NCI-H2081 treated with DMSO at 0.1 percent for 48 hours (cell line): ENCODE measurements at regions not wholly inside any gene's neighbourhood (a gene's known extent, or its start where the extent isn't known, plus 50 kb on each side); places are given as distances from the start of the nearest gene placed in this dataset.

Experiments
- DNase-seq: peaks from one replicate; lab custom pipeline; 2025; lab: John Stamatoyannopoulos, UW

DNA sequence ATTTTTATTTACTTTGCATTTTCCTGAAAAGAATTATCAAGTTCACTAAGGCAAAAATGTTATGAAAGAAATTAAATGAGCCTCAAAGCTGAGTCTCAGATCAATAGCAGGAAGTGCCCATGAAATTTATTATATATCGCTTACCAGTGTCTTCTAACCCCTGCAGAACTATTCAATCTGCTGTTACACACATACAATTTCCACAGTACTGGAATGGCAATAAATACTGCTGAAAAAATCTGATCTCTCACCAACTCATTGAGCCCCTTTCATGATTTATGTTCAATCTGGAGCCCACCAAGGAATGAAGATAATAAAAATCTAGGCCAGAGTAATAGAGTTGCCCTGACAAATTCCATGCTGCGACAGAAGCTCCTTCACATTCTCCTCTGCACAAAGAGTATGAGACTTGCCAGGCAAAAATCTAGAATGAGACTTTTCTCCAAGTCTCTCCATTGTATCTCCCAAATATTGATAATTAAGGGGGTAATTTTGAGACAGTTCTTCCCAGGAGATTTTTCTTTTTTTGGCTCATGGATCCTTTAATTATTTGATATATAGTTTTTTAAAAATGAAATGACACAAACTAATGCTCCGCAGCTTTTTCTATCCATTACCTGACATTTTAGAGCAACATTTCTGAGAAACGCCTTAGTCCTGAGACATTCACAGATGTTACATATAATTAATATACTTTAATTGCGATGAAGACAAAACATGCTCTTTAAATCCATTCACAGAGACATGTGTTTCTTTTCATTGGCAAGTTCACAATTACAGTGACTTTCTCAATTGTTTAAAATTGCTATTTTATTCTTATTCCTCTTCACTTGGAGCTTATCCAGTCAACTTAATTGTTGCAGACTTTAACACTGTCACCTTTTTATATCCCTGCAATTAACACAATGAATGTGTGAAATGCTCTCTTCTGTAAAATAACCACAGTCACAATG lies 1020.4 kb downstream of the CBLN2 start:
- DNase-seq = no peak

DNA sequence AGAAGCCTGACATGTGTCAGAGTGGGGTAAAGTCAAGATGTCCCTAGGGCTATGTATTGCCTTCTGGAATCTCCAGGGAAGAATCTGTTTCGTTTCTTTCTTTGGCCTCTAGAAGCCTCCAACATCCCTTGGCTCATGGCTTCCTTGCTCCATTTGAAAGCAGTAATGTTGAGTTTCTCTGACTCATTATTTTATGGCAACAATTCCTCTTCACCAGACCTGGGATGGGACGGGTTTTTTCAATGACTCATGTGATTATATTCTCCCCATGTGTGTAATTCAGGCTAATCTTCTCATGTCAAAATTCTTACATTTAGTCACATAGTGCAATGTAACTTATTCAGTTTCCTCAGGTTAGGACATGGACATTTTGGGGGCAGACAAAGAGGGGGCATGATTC lies 1038.6 kb downstream of the CBLN2 start:
- no peak for DNase-seq

GRCh38 chr18:71503222-71503621 lies 1040.9 kb downstream of the CBLN2 start:
- DNase-seq = no peak

DNA sequence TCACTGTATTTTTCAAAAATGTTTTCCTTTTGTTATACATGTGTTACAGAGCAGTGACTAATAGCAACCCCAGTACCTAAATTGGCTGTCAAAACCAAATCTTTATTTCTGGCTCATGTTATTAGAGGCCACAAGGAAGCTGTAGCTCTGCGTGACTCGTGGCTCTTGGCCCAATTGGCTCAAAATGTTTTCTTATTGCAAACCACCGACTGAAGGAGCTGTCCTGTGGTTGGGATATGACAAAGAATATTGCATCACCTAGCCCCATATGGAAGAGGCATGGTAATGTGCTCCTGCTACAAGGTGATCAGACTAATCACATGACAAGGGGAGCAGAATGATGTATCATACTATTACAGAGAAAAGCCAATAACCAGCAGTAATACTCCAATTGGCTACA lies 1058.5 kb downstream of the CBLN2 start:
- no peak for DNase-seq

DNA sequence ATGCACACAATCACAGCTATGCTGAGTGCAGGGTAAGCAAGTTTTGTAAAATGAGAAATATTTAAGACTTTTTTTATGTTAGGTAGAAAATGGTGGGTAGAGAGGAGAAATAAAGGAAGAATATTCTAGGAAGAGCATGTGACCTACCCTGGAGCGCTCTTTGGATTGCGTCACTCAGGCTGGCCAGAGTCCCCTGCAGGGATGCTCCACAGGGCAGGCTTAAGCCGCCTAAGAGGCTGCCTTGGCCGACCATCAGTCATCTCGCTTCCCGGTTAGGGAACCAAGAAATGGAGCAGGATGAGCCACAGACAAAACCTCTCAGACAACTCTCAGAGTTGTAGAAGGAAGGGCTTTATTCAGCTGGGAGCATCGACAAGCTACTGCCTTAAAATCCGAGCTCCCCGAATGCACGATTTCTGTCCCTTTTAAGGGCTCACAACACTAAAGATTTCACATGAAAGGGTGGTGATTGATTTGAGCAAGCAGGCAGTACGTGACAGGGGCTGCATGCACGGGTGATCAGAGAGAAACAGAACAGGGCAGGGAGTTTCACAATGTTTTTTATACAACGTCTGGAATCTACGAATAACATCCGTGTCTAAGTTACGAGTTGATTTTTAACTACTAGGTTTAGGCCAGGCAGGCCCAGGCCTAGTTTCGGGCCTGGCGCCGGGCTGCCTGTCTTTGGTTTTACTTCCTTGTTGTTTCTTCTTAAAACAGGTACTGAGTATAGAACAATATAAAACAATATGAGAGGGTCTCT lies 1072.0 kb downstream of the CBLN2 start:
- DNase-seq = no peak

- DNase-seq = no peak
Observed at GRCh38 chr18:71456206-71456605, 1087.9 kb downstream of the CBLN2 start.

GRCh38 chr18:71450257-71450656 lies 1093.9 kb downstream of the CBLN2 start:
- DNase-seq = peak; percentile 33

DNA sequence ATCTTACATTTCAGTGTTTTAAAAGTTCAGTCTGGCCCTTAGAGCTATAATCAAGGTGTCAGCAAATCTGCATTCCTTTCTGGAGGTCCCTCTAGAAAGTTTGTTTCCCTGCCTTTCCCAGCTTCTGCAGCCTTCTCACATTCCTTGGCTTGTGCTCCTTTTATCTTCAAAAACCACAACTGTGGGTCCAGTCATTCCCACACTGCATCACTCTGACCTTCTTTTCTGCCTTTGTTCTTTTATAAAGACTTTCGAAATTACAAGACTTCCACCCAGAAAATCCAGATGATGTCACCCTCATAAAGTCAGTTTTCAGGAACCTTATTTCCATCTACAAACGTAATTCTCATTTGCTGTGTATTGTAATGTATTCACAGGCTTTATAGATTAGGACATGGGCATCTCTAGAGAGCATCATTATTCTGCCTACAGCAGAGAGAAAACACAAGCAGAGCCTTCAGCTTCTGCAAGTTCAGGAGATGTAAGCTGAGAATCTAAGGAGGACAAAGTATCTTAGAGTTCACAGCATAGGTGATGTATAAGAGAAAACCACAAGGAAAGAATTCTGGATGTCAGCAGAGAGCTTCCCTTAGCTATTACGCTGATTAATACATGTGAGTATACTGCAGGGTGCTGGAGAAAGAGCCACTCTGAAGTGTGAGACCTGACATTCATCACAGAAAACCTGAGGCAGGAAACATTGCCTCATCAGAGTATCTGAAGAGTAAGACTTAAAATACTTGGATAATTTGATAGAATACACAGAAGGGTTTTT lies 1100.2 kb downstream of the CBLN2 start:
- no peak for DNase-seq

DNA sequence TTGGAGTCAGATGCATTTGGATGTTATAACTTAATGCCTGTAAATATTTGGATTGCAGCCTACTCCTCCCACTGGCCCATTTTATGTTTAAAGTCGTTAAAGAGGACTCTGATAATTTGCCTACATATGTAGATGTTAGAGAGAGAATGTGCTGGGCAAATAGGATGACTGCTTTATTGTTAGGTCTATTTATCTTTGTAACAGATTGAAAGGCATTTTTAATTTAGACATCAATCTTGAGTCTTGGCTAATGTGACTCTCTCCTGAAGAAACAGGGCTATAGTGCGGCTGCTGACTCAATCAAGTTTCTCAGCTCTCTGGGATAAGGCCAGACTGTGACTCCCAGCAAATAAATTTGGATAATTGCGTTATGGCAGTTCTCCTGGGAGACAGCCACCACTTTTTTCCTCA lies 1101.4 kb downstream of the CBLN2 start:
- peak; percentile 59 for DNase-seq

DNA sequence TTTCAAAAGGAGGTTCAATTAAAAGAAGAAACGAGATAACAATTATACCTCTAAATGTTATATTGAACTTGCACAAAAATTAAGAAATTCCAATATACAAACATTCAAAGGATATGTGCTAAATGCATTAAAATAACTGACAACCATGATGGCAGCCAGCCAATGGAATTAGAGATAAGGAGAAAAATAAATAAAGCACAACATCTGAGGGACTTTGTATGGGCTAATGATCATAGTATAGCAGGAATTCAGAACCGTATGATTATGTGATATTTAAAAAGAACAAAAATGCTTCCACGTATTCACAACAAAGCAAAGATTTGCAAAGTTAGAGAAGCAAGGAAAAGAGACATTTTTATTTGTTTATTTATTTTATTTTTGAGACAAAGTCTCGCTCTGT lies 1103.0 kb downstream of the CBLN2 start:
- DNase-seq = no peak

DNA sequence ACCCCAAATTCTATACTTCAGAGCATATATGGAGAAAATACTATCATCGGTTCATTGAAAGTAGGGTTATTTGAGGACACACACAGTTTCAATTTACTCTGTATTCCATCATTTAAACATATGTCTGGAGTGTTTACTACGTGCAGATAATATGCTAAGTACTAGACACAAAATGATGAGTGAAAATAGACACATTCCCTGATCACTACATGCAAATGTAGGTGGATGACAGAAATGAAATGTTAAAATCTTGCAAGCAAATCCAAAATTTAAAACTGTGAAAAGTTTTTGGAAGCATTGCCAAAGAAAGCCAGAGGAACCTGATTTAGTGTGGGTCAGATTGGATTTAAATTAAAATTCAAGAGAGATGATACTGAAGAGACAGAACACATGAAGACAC lies 1106.6 kb downstream of the CBLN2 start:
- DNase-seq = no peak

DNA sequence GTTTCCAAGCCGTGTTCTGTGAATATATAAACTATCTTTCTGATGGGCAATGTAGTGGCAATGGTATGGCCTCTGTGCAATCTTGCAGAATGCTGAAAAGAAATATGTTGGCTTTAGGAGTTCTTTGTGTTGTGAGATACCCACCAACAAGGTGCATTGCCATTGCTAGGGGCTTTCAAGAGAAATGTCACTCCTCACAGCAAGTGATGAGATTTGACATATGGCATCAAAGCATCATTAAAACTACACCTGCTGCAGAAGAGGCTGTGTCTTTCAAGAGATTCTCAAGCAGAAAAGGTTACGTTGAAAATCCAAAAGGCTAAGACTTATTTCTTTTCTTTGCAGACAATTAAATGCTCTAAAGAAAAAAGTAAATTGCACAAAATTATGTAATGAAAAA lies 1110.8 kb downstream of the CBLN2 start:
- DNase-seq = no peak

DNA sequence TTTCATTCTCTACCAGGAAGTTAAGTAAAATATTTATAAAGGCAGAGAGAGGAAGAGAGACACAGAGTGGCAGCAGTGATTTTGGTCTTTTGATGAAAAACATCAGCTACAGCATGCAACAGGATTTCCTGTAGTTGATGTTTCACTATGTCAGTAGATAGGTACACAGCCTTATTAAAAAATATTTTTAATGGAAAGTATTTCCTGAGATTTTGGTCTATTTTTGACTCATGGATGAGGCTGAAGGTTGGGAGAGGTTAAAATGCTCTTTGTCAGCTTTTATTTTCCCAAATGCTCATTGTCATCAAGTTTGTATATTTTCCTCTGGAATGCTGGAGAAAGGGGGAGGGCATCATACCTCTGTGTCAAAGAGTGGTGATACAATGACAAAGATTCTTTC lies 1112.5 kb downstream of the CBLN2 start:
- no peak for DNase-seq

GRCh38 chr18:71431171-71431570 lies 1113.0 kb downstream of the CBLN2 start:
- DNase-seq = no peak

GRCh38 chr18:71426441-71426840 lies 1117.7 kb downstream of the CBLN2 start:
- DNase-seq = no peak

GRCh38 chr18:71405169-71405809 lies 1116.4 kb downstream of the SOCS6 start:
- no peak for DNase-seq

DNA sequence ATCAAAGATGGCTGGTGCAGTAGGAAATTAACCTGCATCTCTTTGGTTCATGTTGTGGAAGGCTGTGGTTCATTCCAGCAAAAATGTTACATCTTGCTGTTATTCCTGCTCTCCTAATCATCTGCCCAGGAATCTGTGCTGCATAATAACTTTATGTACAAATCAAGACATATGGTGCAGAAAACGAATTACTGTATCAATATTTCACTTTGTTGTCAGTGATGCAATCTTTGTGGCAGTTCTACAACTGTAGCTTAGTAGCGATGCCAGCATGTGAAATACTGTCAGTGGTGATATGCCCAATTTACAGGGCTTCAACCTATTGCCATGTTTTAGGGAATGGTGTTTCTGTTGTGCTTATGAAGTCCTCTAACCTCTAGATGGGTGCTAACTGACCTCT lies 1114.7 kb downstream of the SOCS6 start:
- DNase-seq = no peak

DNA sequence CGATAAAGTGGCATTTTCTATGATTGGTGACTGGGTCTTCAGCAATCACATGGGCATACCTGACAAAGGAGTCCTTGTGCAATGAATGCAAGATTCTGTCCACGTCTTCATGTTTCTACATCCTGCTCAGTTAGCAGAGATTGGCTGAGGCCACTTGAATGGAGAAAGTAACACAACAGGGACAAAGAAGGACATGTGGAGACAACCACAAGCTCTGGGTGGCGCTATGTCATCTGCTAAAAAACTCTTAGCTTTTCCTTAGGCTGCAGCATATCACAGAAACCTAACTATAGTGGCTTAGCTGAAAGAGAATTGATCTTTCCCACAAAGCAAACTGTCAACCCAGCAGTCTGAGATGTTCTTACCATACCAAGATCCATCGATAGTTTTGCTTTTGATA lies 1109.7 kb downstream of the SOCS6 start:
- DNase-seq = peak; percentile 36

GRCh38 chr18:71388148-71388547 lies 1099.3 kb downstream of the SOCS6 start:
- DNase-seq = no peak

- no peak for DNase-seq
Observed at GRCh38 chr18:71374294-71375000, 1085.6 kb downstream of the SOCS6 start.

- DNase-seq = no peak
Observed at GRCh38 chr18:71371951-71372605, 1083.2 kb downstream of the SOCS6 start.
